ENCODE measurements at regions not wholly inside any gene's neighbourhood (a gene's known extent, or its start where the extent isn't known, plus 50 kb on each side); places are given as distances from the start of the nearest gene placed in this dataset.

DNA sequence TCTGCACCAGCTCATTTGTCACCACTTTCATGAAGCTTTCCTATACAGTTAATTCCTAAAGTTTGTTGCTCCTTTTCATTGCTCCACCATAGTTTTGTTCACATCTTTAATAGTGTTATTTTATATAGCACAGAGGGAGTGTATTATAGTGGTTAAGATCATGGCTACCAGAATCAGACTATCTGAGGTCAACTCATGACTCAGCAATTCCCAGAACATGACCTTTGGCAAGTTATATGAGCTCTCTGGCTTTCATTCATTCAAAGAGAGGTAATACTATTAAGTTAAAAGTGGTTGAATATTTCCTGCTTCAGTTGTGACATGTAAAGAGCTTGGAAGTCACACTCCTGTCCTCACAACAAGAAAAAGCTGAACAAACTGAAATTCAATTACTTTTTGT lies 1073.5 kb downstream of the NAALADL2 start:
- Histone ChIP-seq H3K4me1 (no peaks in the 10 kb centered on the region), H3K9me3 (ENCODE audit: control insufficient read depth, low read length) (no peaks in the 10 kb centered on the region), H3K27ac (no peak overlapping the region), H3K27me3 (ENCODE audit: control insufficient read depth, insufficient read depth, low read length) (no peaks in the 10 kb centered on the region), H3K4me2 (ENCODE audit: low read length) (no peak overlapping the region), H3K4me3 (ENCODE audit: low read depth, low read length) (no peak overlapping the region), H3K36me3 (ENCODE audit: control insufficient read depth, insufficient read depth, low read length) (no peaks in the 10 kb centered on the region), H3K79me2 (no peaks in the 10 kb centered on the region), H2AFZ (no peak overlapping the region), H3K9ac (no peak overlapping the region)
- TF ChIP-seq, protein P1, sequence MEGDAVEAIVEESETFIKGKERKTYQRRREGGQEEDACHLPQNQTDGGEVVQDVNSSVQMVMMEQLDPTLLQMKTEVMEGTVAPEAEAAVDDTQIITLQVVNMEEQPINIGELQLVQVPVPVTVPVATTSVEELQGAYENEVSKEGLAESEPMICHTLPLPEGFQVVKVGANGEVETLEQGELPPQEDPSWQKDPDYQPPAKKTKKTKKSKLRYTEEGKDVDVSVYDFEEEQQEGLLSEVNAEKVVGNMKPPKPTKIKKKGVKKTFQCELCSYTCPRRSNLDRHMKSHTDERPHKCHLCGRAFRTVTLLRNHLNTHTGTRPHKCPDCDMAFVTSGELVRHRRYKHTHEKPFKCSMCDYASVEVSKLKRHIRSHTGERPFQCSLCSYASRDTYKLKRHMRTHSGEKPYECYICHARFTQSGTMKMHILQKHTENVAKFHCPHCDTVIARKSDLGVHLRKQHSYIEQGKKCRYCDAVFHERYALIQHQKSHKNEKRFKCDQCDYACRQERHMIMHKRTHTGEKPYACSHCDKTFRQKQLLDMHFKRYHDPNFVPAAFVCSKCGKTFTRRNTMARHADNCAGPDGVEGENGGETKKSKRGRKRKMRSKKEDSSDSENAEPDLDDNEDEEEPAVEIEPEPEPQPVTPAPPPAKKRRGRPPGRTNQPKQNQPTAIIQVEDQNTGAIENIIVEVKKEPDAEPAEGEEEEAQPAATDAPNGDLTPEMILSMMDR (IDR thresholded peaks at IDR 0.05): no peak

DNA sequence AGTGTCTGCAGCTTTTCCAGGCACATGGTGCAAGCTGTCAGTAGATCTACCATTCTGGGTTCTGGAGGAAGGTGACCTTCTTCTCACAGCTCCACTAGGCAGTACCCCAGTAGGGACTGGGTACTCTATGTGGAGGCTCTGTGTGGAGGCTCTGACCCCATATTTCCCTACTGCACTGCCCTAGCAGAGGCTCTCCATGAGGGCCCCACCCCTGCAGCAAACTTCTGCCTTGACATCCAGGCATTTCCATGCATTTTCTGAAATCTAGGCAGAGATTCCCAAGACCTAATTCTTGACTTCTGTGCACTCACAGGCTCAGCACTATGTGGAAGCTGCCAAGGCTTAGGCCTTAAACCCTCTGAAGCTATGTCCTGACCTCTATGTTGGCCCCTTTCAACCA lies 1060.0 kb downstream of the NAALADL2 start:
- H3K4me3 ChIP-seq (ENCODE audit: low read depth, low read length): no peak overlapping the region
- no peak overlapping the region for H2AFZ ChIP-seq
- no peaks in the 10 kb centered on the region for H3K79me2 ChIP-seq
- H3K9me3 ChIP-seq (ENCODE audit: control insufficient read depth, low read length): no peaks in the 10 kb centered on the region
- H3K9ac ChIP-seq: no peak overlapping the region
- H3K27me3 ChIP-seq (ENCODE audit: control insufficient read depth, insufficient read depth, low read length): no peaks in the 10 kb centered on the region
- H3K36me3 ChIP-seq (ENCODE audit: control insufficient read depth, insufficient read depth, low read length): no peaks in the 10 kb centered on the region
- no peak overlapping the region for H3K27ac ChIP-seq
- no peaks in the 10 kb centered on the region for H3K4me1 ChIP-seq
- no peak overlapping the region for H3K4me2 ChIP-seq (ENCODE audit: low read length)
- TF ChIP-seq, protein P1 (IDR thresholded peaks at IDR 0.05): no peak

DNA sequence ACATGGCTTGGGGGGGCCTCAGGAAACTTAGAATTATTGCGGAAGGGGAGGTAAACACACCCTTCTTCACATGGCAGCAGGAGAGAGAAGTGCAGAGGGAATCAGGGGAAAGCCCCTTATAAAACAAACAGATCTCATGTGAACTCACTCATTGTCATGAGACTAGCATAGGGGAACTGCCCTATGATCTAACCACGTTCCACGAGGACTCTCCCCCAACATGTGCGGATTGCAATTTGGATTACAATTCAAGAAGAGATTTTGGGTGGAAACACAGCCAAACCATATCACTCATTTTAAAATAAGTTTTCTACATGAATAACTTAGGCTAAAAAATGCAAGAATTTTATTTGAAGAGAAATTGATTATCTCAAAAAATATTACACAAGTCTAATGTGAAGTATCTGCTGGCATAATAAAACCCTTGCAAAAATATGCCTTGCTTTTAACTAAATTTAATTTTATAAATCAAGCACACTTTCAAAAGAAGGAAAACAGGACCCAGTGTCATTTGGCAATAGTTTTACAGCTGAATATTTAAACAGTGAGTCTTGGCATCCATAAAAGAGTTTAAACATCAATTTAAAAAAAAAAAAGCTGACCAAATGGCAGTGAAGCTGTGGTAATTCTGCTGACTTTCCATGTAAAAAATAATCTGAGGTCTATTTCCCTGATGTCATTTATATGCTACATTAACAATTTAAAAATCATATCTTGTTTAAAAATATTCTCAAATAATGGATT lies 1057.2 kb downstream of the NAALADL2 start:
- Histone ChIP-seq H3K27ac (no peak overlapping the region), H3K9me3 (ENCODE audit: control insufficient read depth, low read length) (no peaks in the 10 kb centered on the region), H3K4me3 (ENCODE audit: low read depth, low read length) (no peak overlapping the region), H3K27me3 (ENCODE audit: control insufficient read depth, insufficient read depth, low read length) (no peaks in the 10 kb centered on the region), H2AFZ (no peak overlapping the region), H3K4me2 (ENCODE audit: low read length) (no peak overlapping the region), H3K4me1 (no peaks in the 10 kb centered on the region), H3K9ac (no peak overlapping the region), H3K79me2 (no peaks in the 10 kb centered on the region), H3K36me3 (ENCODE audit: control insufficient read depth, insufficient read depth, low read length) (no peaks in the 10 kb centered on the region)
- TF ChIP-seq, protein P1 (IDR thresholded peaks at IDR 0.05): no peak

DNA sequence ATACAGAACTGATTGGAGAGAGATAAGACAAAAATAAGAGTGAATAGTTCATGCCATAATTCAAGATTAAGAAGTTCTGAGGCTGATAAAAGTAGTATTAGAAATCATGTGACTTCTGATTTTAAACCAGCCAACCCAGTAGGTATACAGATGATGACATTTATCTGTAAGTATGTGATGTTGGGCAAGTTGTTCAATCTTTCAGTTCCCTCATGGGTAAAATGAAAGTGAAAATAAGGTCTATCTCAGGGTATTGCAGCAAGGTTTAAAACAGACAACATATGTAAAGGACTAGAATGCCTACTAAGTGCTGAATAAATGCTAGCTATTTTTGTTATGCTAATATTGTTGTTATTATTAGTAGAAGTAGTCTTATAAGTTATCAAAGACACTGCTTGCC lies 1055.7 kb downstream of the NAALADL2 start:
- Histone ChIP-seq H3K4me1 (no peaks in the 10 kb centered on the region), H3K9me3 (ENCODE audit: control insufficient read depth, low read length) (no peaks in the 10 kb centered on the region), H3K4me2 (ENCODE audit: low read length) (no peak overlapping the region), H2AFZ (no peak overlapping the region), H3K9ac (no peak overlapping the region), H3K27ac (no peak overlapping the region), H3K79me2 (no peaks in the 10 kb centered on the region), H3K27me3 (ENCODE audit: control insufficient read depth, insufficient read depth, low read length) (no peaks in the 10 kb centered on the region), H3K36me3 (ENCODE audit: control insufficient read depth, insufficient read depth, low read length) (no peaks in the 10 kb centered on the region), H3K4me3 (ENCODE audit: low read depth, low read length) (no peak overlapping the region)
- TF ChIP-seq, protein P1 (IDR thresholded peaks at IDR 0.05): no peak

DNA sequence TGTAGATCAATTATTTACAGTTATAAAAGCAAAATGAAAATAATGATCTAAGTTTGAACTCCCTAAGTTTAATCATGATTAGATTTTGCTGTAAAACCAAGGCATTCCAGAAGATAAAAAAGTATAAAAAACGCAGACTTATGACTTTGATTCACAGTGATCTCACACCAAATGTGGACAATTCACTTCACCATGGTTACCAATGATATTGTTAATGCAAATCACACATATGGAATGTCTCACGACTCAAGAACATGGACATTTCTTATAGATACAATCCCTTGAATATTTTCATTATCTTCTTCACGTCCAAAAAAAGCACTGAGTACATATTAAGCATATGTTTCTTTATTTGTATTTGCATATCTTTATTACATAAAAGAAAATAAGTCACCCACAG lies 1054.2 kb downstream of the NAALADL2 start:
- Histone ChIP-seq H3K27ac (no peak overlapping the region), H3K4me3 (ENCODE audit: low read depth, low read length) (no peak overlapping the region), H3K36me3 (ENCODE audit: control insufficient read depth, insufficient read depth, low read length) (no peaks in the 10 kb centered on the region), H3K79me2 (no peaks in the 10 kb centered on the region), H3K4me1 (no peaks in the 10 kb centered on the region), H3K4me2 (ENCODE audit: low read length) (no peak overlapping the region), H3K9ac (no peak overlapping the region), H3K27me3 (ENCODE audit: control insufficient read depth, insufficient read depth, low read length) (no peaks in the 10 kb centered on the region), H3K9me3 (ENCODE audit: control insufficient read depth, low read length) (no peaks in the 10 kb centered on the region), H2AFZ (no peak overlapping the region)
- TF ChIP-seq, protein P1 (IDR thresholded peaks at IDR 0.05): no peak

Measured in parathyroid adenoma (tissue), 2 donors.